SK-N-DZ (cell line): ENCODE measurements at regions not wholly inside any gene's neighbourhood (a gene's known extent, or its start where the extent isn't known, plus 50 kb on each side); places are given as distances from the start of the nearest gene placed in this dataset.

ENCODE experiments used
- DNase-seq: peaks from one replicate; pipeline ENCODE4 v3.0.0-alpha.2; 2015; ENCODE audit warnings: low spot score

- DNase-seq, result no peak
Measured at GRCh38 chr1:8203056-8203455, 114.9 kb upstream of the SLC45A1 start.

- no peak for DNase-seq
Measured at GRCh38 chr1:8202182-8202905, 115.6 kb upstream of the SLC45A1 start.

- DNase-seq, result no peak
Measured at GRCh38 chr1:8201331-8201861, 116.5 kb upstream of the SLC45A1 start.

GRCh38 chr1:8200317-8201115, 117.4 kb upstream of the SLC45A1 start:
- no peak for DNase-seq

- DNase-seq, result no peak
Measured at GRCh38 chr1:8198522-8198921, 119.4 kb upstream of the SLC45A1 start.

- no peak for DNase-seq
Measured at GRCh38 chr1:8197493-8198282, 120.2 kb upstream of the SLC45A1 start.

- DNase-seq, result no peak
Measured at GRCh38 chr1:8194481-8195227, 123.3 kb upstream of the SLC45A1 start.

- DNase-seq, result no peak
Measured at GRCh38 chr1:8193840-8194406, 124.0 kb upstream of the SLC45A1 start.

GRCh38 chr1:8191474-8191873, 126.4 kb upstream of the SLC45A1 start:
- DNase-seq, result no peak

- no peak for DNase-seq
Measured at GRCh38 chr1:8189931-8190483, 127.9 kb upstream of the SLC45A1 start.

GRCh38 chr1:8185400-8185799, 132.5 kb upstream of the SLC45A1 start:
- no peak for DNase-seq

GRCh38 chr1:8184301-8184700, 133.6 kb upstream of the SLC45A1 start:
- no peak for DNase-seq

- DNase-seq, result no peak
Measured at GRCh38 chr1:8182034-8182761, 135.7 kb upstream of the SLC45A1 start.

- no peak for DNase-seq
Measured at GRCh38 chr1:8179132-8179793, 138.7 kb upstream of the SLC45A1 start.

GRCh38 chr1:8176279-8176678, 141.6 kb upstream of the SLC45A1 start:
- no peak for DNase-seq

- DNase-seq, result no peak
Measured at GRCh38 chr1:8174807-8175206, 143.1 kb upstream of the SLC45A1 start.

GRCh38 chr1:8171751-8172464, 145.8 kb upstream of the ERRFI1 start:
- DNase-seq, result no peak

GRCh38 chr1:8170059-8170835, 144.1 kb upstream of the ERRFI1 start:
- DNase-seq, result no peak
